Renal cortex interstitium (tissue), 11 donors: ENCODE measurements at regions not wholly inside any gene's neighbourhood (a gene's known extent, or its start where the extent isn't known, plus 50 kb on each side); places are given as distances from the start of the nearest gene placed in this dataset.
A peak's percentile ranks its signal among the peaks of the same experiment; 100 is the strongest.

Source experiments
- DNase-seq, 11 donors: peaks; one replicate each; pipeline ENCODE4 v3.0.0-alpha.2; 2013; ENCODE audit warnings: low read depth in 9 of 11, low spot score in 4 of 11; ENCODE audit errors: extremely low read depth in 1 of 11

DNA sequence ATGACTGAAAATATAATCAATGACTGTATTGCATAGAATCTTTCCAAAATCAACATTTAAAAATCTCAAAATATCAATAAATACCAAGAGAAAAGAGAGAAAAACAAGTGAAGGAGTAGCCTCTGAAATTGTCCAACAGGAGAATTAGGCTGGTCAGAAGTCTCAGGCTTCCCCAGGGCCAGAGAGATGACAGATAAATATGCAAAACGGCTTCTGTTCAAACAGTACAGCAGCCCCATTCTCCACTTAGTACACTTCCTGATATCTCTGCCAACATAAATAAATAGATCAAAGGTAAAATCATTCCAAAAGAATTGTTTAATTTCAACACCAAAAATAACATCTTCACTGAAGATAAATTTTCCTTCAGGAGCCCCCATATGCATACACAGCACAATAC is 204.7 kb upstream of the GABRA2 start:
- DNase-seq = no peak

DNA sequence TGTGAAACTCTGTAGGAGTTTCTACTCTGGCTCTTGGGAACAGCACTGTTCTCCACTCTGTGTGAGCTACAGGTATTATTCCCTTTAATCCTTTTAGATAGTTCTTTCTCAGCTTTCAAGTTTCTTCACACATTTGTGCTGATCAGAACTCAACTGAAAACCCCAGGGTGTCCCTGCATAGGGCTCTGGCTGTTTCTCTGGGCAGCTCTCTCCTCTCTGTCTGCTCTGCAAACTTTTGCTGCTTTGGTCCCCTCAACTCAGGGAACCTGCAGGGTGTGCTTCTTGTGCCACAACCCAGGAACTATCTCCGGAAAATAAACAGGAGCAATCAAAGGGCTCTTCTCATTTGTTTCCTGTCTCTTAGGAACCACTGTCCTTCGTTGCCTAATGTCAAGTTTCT is 196.6 kb upstream of the GABRA2 start:
- DNase-seq = no peak

GRCh38 chr4:46581677-46582076 is 191.7 kb upstream of the GABRA2 start:
- no peak for DNase-seq

- DNase-seq = peak in 6 of 11 donors; percentile 1 to 43 (median 13)
Observed at GRCh38 chr4:46554760-46555465, 165.0 kb upstream of the GABRA2 start.

DNA sequence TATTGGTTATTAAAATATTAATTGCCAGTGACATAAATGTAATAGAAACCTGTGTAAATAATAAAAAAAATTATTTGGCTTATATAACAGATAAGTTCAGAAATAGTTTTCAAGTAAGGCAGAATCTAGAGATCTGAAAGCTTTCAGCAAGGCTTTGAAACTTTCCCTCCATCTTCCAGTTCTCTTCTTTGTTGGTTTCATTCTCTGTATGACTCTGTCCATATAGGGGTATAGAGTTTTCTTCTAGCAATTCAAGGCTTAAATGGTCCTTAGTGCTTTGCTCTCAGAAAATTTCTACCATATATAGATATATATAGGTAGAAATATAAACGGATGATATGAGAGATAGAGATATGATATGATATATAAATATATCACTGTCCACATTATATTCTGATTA is 160.5 kb upstream of the GABRA2 start:
- DNase-seq = no peak

- no peak for DNase-seq
Observed at GRCh38 chr4:46549125-46549524, 159.2 kb upstream of the GABRA2 start.

GRCh38 chr4:46524751-46525150 is 134.8 kb upstream of the GABRA2 start:
- no peak for DNase-seq

GRCh38 chr4:46520361-46520760 is 130.4 kb upstream of the GABRA2 start:
- DNase-seq = no peak

DNA sequence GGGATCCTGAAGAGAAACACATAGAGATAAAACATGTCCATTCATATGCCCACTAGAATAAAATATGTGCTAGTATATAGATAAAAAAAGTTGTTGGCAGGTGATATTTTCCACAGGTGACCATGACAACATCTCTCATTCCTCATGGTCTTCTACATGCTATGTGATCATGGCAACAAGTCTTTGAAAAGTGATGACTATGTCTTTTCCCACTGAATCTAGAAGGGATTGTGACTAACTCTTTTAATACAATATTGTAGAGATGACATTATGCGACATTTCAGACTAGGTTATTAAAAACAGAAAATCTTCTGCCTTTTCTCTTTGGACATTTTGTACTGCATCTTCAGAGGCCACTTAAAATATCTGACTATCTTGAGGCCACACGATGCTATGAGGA is 126.0 kb upstream of the GABRA2 start:
- no peak for DNase-seq

- DNase-seq = no peak
Observed at GRCh38 chr4:46508216-46508615, 118.3 kb upstream of the GABRA2 start.

GRCh38 chr4:46506876-46507275 is 116.9 kb upstream of the GABRA2 start:
- DNase-seq = peak in 1 of 11 donors; percentile 1

DNA sequence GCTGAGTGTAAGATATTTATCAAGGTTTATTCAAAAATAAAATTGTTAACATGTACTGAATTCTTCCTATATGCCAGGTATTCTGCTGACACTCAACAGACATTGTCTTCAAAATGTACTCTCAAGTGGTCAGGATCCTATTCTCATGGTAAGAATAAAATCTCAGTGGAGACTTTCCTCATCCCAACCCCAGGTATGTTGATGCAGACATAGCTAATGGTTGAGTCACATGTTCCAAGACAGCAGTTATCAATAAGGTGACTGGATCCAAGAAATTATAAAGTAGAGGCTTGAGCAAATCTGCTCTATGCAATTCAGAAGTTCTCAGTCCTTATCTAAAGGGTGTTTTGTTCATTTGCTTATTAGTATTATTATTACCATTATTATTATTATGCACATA is 115.2 kb upstream of the GABRA2 start:
- DNase-seq = no peak

- DNase-seq = no peak
Observed at GRCh38 chr4:46503739-46504138, 113.8 kb upstream of the GABRA2 start.

DNA sequence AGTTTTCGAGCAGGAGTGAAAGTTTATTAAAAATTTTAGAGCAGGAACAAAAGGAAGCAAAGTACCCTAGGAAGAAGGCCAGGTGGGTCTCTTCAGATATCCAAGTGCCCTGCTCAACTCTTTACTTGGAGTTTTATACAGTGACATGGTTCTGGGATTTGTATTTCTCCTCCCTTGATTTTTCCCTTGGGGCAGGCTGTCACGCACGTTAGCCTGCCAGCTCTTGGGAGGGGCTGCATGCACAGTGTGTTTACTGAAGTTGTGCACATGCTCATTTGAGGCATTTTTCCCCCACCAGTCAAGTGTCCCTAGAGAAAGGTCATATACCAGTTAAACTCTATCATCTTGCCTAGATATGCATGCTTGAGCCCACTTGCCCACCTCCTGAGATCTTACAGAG is 102.5 kb upstream of the GABRA2 start:
- peak in 1 of 11 donors; percentile 4 for DNase-seq

DNA sequence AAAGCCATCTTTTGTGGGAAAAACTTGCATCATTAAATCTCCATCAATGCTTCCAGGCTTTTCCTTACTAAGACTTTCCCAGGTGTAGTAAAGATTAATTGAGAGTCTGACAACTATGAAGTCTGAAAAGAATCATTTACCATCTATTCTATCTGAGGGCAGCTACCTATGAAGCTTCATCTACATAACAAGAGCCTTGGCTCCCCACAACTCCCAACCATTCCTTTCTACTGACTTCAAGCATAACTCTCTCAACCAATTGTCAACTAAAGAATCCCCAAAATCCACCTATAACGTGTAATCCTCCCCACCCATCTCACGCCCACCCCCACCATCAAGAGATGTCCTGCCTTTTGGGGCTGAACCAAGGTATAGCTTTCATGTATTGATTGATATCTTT is 101.5 kb upstream of the GABRA2 start:
- no peak for DNase-seq

- no peak for DNase-seq
Observed at GRCh38 chr4:46484881-46485280, 95.0 kb upstream of the GABRA2 start.

- DNase-seq = no peak
Observed at GRCh38 chr4:46462733-46463132, 72.8 kb upstream of the GABRA2 start.

GRCh38 chr4:46459308-46459707 is 69.4 kb upstream of the GABRA2 start:
- DNase-seq = no peak

DNA sequence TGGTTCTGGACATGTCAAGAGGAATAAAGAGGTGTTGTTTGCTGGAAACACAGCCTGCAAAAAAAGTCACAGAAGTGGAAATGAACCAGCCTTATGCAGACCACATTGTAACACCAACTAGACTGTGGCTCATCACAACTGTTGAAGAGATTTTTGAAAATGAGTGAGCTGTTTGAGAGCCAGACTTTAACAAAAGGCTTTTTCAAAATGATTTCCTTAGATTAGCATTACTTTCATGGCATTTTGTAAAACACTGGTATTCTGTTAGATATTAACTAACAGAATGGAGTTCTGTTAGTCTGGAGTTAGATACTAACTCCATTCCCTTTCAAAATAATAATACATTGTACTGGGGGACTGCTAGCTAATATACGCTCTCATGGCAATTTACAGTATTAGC is 60.6 kb upstream of the GABRA2 start:
- no peak for DNase-seq

DNA sequence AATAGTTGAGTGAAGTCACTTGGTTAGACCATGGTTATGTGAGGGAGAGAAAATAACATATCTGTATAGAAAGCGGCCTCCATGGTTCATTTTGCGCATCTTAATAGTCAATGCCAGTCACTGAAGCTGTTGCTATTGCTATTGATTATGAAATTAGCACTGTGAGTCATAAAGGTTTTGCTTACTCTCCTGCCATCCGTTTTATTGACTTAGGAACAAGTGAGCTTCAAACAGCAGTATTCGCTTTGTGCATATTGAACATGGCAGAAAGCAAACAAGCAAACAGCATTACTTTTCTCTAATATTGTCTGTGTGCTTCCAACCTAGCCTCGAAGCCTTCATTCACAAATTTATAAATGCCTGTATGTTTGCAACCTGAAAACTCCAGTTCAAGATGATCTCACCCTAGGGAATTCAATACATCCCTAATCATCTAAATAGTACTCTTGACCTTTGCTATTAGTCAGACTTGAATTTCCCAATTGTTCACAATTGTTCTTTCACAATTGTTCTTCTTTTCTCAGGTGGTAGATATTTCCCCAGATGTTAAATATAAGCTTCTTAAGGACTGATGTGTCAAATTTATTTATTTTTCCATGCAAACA is 55.9 kb upstream of the GABRA2 start:
- no peak for DNase-seq

DNA sequence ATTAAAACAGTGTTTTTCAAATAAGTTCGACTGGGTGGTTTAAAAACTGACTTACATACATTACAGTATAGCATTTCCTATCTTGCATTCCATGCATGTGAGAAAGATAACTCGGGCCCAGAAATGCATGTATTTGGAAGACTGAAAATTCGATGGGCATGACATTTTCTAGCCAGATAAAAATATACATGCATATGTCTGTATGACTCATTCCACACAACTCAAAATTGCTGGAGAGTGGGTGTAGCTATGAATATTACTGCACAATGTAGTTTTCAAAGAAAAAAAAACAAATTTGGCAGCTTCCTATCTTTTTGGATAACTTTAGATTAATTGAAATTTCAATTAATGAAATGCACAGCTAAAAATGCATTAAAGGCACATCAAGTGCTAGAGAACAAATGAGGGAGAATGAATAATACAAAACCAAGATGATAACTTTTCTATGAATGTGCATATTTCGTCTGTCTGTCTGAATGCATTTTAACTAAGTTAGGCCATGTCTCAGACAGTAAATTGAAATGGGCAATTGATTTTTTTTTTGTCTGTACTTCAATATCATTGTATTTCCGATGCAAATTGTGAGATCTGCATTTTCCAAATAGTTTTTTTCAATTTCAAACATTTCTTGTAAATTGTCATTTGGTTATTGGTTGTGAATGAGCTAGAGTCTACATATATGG is 54.5 kb upstream of the GABRA2 start:
- no peak for DNase-seq
